Stimulated activated naive CD4-positive, alpha-beta T cell treated with Interleukin-2 at 50 U/mL for 16 hours (primary cell): ENCODE measurements at regions not wholly inside any gene's neighbourhood (a gene's known extent, or its start where the extent isn't known, plus 50 kb on each side); places are given as distances from the start of the nearest gene placed in this dataset.
"Not testable (repeated sequence)": the region's sequence is repeated elsewhere in the genome, so short reads cannot be mapped to it uniquely, and the experiment has no call there.

ENCODE experiments used
- DNase-seq: peaks from one replicate; lab custom pipeline; 2025; lab: John Stamatoyannopoulos, UW

GRCh38 chr4:62449538-62449937, 1249.4 kb downstream of the ADGRL3 start:
- no peak for DNase-seq

- no peak for DNase-seq
These were observed 1248.8 kb downstream of the ADGRL3 start for GRCh38 chr4:62448911-62449310.

GRCh38 chr4:62439051-62439450, 1238.9 kb downstream of the ADGRL3 start:
- DNase-seq: no peak

GRCh38 chr4:62434921-62435320, 1234.8 kb downstream of the ADGRL3 start:
- DNase-seq: no peak

- not testable (repeated sequence) for DNase-seq
These were observed 1231.5 kb downstream of the ADGRL3 start for GRCh38 chr4:62431513-62432231.

GRCh38 chr4:62429297-62429696, 1229.2 kb downstream of the ADGRL3 start:
- DNase-seq: no peak

- no peak for DNase-seq
These were observed 1215.1 kb downstream of the ADGRL3 start for GRCh38 chr4:62415256-62415655.

GRCh38 chr4:62414563-62414962, 1214.4 kb downstream of the ADGRL3 start:
- DNase-seq: no peak

- no peak for DNase-seq
These were observed 1210.4 kb downstream of the ADGRL3 start for GRCh38 chr4:62410371-62411003.

GRCh38 chr4:62408454-62408853, 1208.3 kb downstream of the ADGRL3 start:
- no peak for DNase-seq

- DNase-seq: no peak
These were observed 1207.4 kb downstream of the ADGRL3 start for GRCh38 chr4:62407534-62407933.

GRCh38 chr4:62402088-62402806, 1202.1 kb downstream of the ADGRL3 start:
- no peak for DNase-seq

- no peak for DNase-seq
These were observed 1199.1 kb downstream of the ADGRL3 start for GRCh38 chr4:62399242-62399641.

GRCh38 chr4:62398318-62398717, 1198.2 kb downstream of the ADGRL3 start:
- DNase-seq: no peak

GRCh38 chr4:62394766-62395165, 1194.6 kb downstream of the ADGRL3 start:
- no peak for DNase-seq

GRCh38 chr4:62387808-62388207, 1187.7 kb downstream of the ADGRL3 start:
- DNase-seq: no peak

- DNase-seq: no peak
These were observed 1177.6 kb downstream of the ADGRL3 start for GRCh38 chr4:62377700-62378099.

- DNase-seq: no peak
These were observed 1177.1 kb downstream of the ADGRL3 start for GRCh38 chr4:62377245-62377644.

- no peak for DNase-seq
These were observed 1166.8 kb downstream of the ADGRL3 start for GRCh38 chr4:62366939-62367338.

- no peak for DNase-seq
These were observed 1160.0 kb downstream of the ADGRL3 start for GRCh38 chr4:62360156-62360545.

- no peak for DNase-seq
These were observed 1159.5 kb downstream of the ADGRL3 start for GRCh38 chr4:62359441-62360155.

GRCh38 chr4:62344915-62345314, 1144.8 kb downstream of the ADGRL3 start:
- no peak for DNase-seq
